Adrenal gland (tissue), 9 donors: ENCODE measurements at regions not wholly inside any gene's neighbourhood (a gene's known extent, or its start where the extent isn't known, plus 50 kb on each side); places are given as distances from the start of the nearest gene placed in this dataset.

Experiments used
- DNase-seq, 7 donors: peaks; one replicate each; pipeline ENCODE4 v3.0.0-alpha.2; 2019 to 2020
- H3K27ac ChIP-seq, 5 donors: fragments of 200-600 bp; sonication (generic) in 4 of 5; 1 replicate in 3 of 5; 2 replicates in 2 of 5; pipeline versions ENCODE4 v1.5.1 to v1.8.0; 2016 to 2020; ENCODE audit warnings: mild to moderate bottlenecking in 1 of 5
- H3K27me3 ChIP-seq: fragments of 200-600 bp; 2 replicates; pipeline ENCODE4 v1.8.0; 2021
- H3K36me3 ChIP-seq, 2 donors: fragments of 200-600 bp; replicated peaks in 1 of 2; 1 replicate in 1 of 2; 2 replicates in 1 of 2; pipeline versions ENCODE4 v1.5.1 to v1.8.0; 2018 to 2022
- H3K4me1 ChIP-seq, 2 donors: fragments of 200-600 bp; replicated peaks in 1 of 2; 1 replicate in 1 of 2; 2 replicates in 1 of 2; pipeline versions ENCODE4 v1.5.1 to v1.8.0; 2018 to 2021
- H3K4me3 ChIP-seq, 4 donors: fragments of 200-600 bp; sonication (generic) in 3 of 4; one replicate each; pipeline ENCODE4 v1.5.1; 2016 to 2018
- H3K9me3 ChIP-seq, 3 donors: fragments of 200-600 bp; sonication (generic) in 1 of 3; replicated peaks in 1 of 3; 1 replicate in 2 of 3; 2 replicates in 1 of 3; pipeline versions ENCODE4 v1.5.1 to v1.8.0; 2016 to 2021
- CTCF ChIP-seq, 6 experiments: fragments of 450-650 bp in 4 of 6; fragments of 200-600 bp in 2 of 6; sonication (generic) in 1 of 6; IDR thresholded peaks; 1 replicate in 5 of 6; 2 replicates in 1 of 6; pipeline versions ENCODE4 v1.5.1 to v1.8.0; 2016 to 2021; ENCODE audit warnings: antibody characterized with exemption in 6 of 6, mild to moderate bottlenecking in 2 of 6, moderate library complexity in 1 of 6
- POLR2A ChIP-seq, 2 donors: fragments of 450-650 bp; IDR thresholded peaks; one replicate each; pipeline ENCODE4 v1.6.1; 2017; ENCODE audit warnings: antibody characterized with exemption in 2 of 2, mild to moderate bottlenecking in 2 of 2, moderate library complexity in 1 of 2
- WGBS, 4 donors: extraction: QIAGEN DNeasy Blood & Tissue Kit in 2 of 4; methylation state at CpG; one replicate each; pipeline versions ENCODE4 v1.1.5 to v1.1.7; 2013 to 2017; 5-methylcytosine and 5-hydroxymethylcytosine counted together
- intact Hi-C, 2 donors: fragments of 100-400 bp; cut with DNase I; formaldehyde crosslinking; loops; one replicate each; pipeline versions ENCODE4 v1.14.1 to v1.15.0; 2022 to 2023
- donor health status: healthy with polysubstance abuse.
- donor health status: Bipolar disorder and iron deficiency.
- donor health status: DM: yes; HTN: yes; CAD: no.
- donor health status: DM: no; HTN: no; CAD: no.
- donor health status: DM: no; HTN: no; CAD: no.

- Histone ChIP-seq H3K36me3 (no peaks in the 10 kb centered on the region), H3K4me1 (no peaks in the 10 kb centered on the region), H3K27me3 (no peaks in the 10 kb centered on the region), H3K27ac (no peak overlapping the region), H3K4me3 (no peak overlapping the region), H3K9me3 (no peaks in the 10 kb centered on the region)
- no peak for DNase-seq
- 73 to 83% (median 80%) methylated on average over 2 of the region's 2 CpGs for WGBS, 4 donors
- TF ChIP-seq POLR2A (IDR thresholded peaks at IDR 0.05) (no peak), CTCF (IDR thresholded peaks at IDR 0.05) (no peak)
- intact Hi-C loops, result no loop called here
Observed at GRCh38 chr2:195390686-195391321, 266.2 kb upstream of the SLC39A10 start.

- DNase-seq, result no peak
- no peaks in the 10 kb centered on the region for H3K36me3 ChIP-seq
- H3K27ac ChIP-seq, result no peak overlapping the region
- intact Hi-C loops, result no loop called here
- no peak overlapping the region for H3K4me3 ChIP-seq
- TF ChIP-seq CTCF (IDR thresholded peaks at IDR 0.05) (no peak), POLR2A (IDR thresholded peaks at IDR 0.05) (no peak)
- H3K4me1 ChIP-seq, result no peaks in the 10 kb centered on the region
- no peaks in the 10 kb centered on the region for H3K27me3 ChIP-seq
- no peaks in the 10 kb centered on the region for H3K9me3 ChIP-seq
Observed at GRCh38 chr2:195388028-195388427, 269.0 kb upstream of the SLC39A10 start.

GRCh38 chr2:195382186-195382585 lies 274.8 kb upstream of the SLC39A10 start:
- Histone ChIP-seq H3K4me1 (no peaks in the 10 kb centered on the region), H3K27ac (no peak overlapping the region), H3K9me3 (no peaks in the 10 kb centered on the region), H3K27me3 (no peaks in the 10 kb centered on the region), H3K4me3 (no peak overlapping the region), H3K36me3 (no peaks in the 10 kb centered on the region)
- WGBS, 4 donors, result 66 to 85% (median 71%) methylated on average over 2 of the region's 2 CpGs
- no peak for DNase-seq
- TF ChIP-seq POLR2A (IDR thresholded peaks at IDR 0.05) (no peak), CTCF (IDR thresholded peaks at IDR 0.05) (no peak)
- intact Hi-C loops, result no loop called here

DNA sequence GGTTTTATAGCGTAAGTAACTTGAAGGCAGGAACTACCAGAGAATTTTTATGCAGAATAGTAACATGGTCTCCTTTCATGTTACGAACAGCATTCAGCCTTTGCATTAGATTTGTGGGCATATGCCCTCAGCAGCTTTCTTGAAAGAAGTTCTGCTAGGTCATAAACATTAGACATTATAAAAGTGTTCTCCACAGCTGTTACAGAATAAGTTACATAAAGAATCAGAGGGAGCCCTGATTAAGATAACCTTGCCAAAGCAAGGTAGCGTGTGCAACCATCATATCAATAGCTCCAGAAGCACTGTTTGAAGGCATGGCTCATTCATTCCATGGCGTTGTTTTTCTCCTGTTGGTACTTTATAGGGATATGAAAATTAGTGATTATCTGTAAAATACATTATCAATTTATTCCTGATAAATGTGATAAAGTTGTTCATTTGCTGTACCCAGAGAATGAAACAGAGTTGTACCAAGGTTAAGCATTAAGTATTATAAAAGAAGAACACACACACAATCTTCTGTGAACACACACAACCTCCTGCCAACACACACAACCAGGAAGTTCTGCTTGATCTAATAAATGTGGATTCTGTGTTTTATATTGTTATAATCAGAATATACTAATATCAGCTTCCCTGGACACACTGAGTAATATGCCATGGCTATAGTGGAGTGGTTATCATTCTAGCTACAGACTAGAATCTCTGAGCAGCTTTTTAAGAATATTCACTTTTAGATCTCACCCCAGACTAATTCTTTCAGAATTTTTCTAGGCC lies 286.7 kb upstream of the SLC39A10 start:
- Histone ChIP-seq H3K36me3 (no peaks in the 10 kb centered on the region), H3K4me1 (no peaks in the 10 kb centered on the region), H3K9me3 (no peaks in the 10 kb centered on the region), H3K27me3 (no peaks in the 10 kb centered on the region), H3K4me3 (no peak overlapping the region), H3K27ac (no peak overlapping the region)
- TF ChIP-seq POLR2A (IDR thresholded peaks at IDR 0.05), result no peak
- TF ChIP-seq CTCF (IDR thresholded peaks at IDR 0.05), result no peak
- no peak for DNase-seq
- 89 to 98% (median 95%) methylated on average over 4 of the region's 4 CpGs for WGBS, 4 donors
- intact Hi-C loops, result no loop called here
